K562 (cell line): ENCODE measurements at regions not wholly inside any gene's neighbourhood (a gene's known extent, or its start where the extent isn't known, plus 50 kb on each side); places are given as distances from the start of the nearest gene placed in this dataset.

Source experiments
- HINFP ChIP-seq: fragments of 450-650 bp; conservative IDR thresholded peaks from 2 replicates; pipeline ENCODE4 v1.6.1; 2016; ENCODE audit warnings: missing genetic modification characterization, low read depth, mild to moderate bottlenecking, control low read depth, missing compliant biosample characterization
- SIN3A ChIP-seq, 2 experiments: fragments of 150-350 bp in 1 of 2; IDR thresholded peaks; 2 replicates each; pipeline ENCODE4 v1.6.1; 2011 to 2016; ENCODE audit warnings: borderline replicate concordance in 2 of 2, low read depth in 2 of 2, low read length in 2 of 2, mild to moderate bottlenecking in 2 of 2, moderate library complexity in 2 of 2; ENCODE audit not compliant: control insufficient read depth in 1 of 2
- ZNF133 ChIP-seq: fragments of 250-450 bp; sonication (Bioruptor Pico); IDR thresholded peaks from 2 replicates; pipeline ENCODE4 v1.4.0; 2020; ENCODE audit warnings: mild to moderate bottlenecking
- ZNF165 ChIP-seq: fragments of 250-450 bp; sonication (Bioruptor Pico); IDR thresholded peaks from 2 replicates; pipeline ENCODE4 v1.4.0; 2020; ENCODE audit warnings: borderline replicate concordance
- TF ChIP-seq, protein P1 (sequence below), 2 experiments: IDR thresholded peaks in 1 of 2; conservative IDR thresholded peaks in 1 of 2; 2 replicates each; pipeline ENCODE4 v1.6.1; 2016; ENCODE audit warnings: low read depth in 2 of 2, mild to moderate bottlenecking in 1 of 2, missing compliant biosample characterization in 1 of 2, missing genetic modification characterization in 1 of 2, moderate library complexity in 1 of 2
- TF ChIP-seq, protein P2 (sequence below): sonication (generic); formaldehyde crosslinking; IDR thresholded peaks from 2 replicates; pipeline ENCODE4 v1.8.0; 2022; ENCODE audit warnings: missing genetic modification reagents, mild to moderate bottlenecking, borderline replicate concordance

GRCh38 chr16:52073024-52073423, 473.9 kb downstream of the TOX3 start (continued):
- TF ChIP-seq ZNF133 (CRISPR knock-in tag), result no peak
- no peak for TF ChIP-seq ZNF165 (CRISPR knock-in tag)
- TF ChIP-seq HINFP, result no peak
- TF ChIP-seq, protein P1, sequence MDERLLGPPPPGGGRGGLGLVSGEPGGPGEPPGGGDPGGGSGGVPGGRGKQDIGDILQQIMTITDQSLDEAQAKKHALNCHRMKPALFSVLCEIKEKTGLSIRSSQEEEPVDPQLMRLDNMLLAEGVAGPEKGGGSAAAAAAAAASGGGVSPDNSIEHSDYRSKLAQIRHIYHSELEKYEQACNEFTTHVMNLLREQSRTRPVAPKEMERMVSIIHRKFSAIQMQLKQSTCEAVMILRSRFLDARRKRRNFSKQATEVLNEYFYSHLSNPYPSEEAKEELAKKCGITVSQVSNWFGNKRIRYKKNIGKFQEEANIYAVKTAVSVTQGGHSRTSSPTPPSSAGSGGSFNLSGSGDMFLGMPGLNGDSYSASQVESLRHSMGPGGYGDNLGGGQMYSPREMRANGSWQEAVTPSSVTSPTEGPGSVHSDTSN (CRISPR knock-in tag; IDR thresholded peaks at IDR 0.05; ENCODE audit: low read depth), result no peak
- TF ChIP-seq, protein P1 (tag; conservative IDR thresholded peaks at IDR 0.05; ENCODE audit: low read depth), result no peak
- TF ChIP-seq, protein P2, sequence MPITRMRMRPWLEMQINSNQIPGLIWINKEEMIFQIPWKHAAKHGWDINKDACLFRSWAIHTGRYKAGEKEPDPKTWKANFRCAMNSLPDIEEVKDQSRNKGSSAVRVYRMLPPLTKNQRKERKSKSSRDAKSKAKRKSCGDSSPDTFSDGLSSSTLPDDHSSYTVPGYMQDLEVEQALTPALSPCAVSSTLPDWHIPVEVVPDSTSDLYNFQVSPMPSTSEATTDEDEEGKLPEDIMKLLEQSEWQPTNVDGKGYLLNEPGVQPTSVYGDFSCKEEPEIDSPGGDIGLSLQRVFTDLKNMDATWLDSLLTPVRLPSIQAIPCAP (CRISPR knock-in tag), result no peak
- no peak for TF ChIP-seq SIN3A (IDR thresholded peaks at IDR 0.05; ENCODE audit: borderline replicate concordance in 2 of 2, control insufficient read depth in 1 of 2, low read depth in 2 of 2, low read length in 2 of 2)
